Activated gamma-delta T cell treated with Interleukin-2 at 50 U/mL for 16 hours (primary cell): ENCODE measurements at regions not wholly inside any gene's neighbourhood (a gene's known extent, or its start where the extent isn't known, plus 50 kb on each side); places are given as distances from the start of the nearest gene placed in this dataset.
"Not testable (repeated sequence)": the region's sequence is repeated elsewhere in the genome, so short reads cannot be mapped to it uniquely, and the experiment has no call there.

ENCODE experiments used
- DNase-seq: peaks from one replicate; pipeline ENCODE4 v3.0.0-alpha.2; 2020

DNA sequence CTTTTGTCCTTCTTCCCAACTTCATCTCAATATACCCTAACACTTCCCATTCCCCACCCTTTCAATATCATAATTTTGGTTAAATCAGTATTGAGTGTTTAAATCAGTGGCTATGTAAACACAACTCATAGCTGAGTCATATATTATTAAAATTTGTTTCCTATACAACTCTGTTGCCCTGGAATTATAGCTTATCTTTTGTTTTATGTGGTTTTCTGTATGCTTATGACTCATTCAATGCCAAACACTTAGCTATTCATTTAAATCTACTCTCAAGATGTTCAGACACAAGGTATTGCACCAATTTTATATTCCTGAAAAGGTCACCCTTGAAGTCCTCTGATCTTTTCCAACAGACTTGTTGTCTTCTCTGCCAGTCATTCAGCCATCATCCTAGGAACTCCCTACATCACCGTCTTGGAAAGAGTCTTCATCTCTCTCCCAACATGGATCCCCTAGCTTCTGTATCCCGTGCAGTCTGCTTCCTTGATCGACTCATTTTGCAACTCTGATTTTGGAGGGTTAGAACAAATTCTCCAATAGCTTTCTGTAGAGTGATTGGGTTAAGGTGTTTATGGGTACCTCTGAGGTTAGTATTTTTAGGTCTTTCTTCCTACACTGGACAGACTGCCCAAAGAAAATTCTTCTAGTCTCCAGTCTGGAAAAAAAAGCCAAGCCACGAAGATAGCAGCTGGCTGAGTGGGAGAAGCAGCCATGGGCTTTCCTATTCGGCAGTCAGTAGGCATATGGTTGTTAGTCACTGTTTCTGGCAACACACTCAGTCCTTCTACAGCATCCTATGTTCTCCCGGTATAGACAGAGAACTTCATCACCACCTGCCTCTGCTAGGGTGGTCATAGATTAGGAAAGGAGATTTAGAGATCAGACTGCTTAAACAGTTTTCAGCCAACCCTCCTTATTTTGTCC, 102.1 kb downstream of the CRPPA start:
- DNase-seq = no peak

- no peak for DNase-seq
Measured at GRCh38 chr7:16318463-16318862, 102.9 kb downstream of the CRPPA start.

DNA sequence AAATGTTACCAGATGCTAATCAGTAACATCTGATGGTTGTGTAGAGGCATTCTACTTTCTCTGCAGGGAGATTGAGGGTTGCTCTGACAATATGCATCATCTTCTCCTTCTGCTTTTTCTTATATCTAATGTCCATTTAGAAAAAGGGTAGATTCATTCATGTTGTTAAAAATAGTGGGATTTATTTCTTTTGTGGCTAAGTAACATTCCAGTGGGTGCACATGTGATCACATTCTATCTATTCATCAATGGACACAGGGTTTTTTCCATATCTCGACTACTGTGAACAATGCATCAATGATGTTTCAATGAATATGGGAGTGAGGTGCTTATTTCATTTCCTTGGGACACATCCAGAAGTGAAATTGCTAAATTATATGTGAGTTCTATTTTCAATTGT, 103.9 kb downstream of the CRPPA start:
- no peak for DNase-seq

GRCh38 chr7:16315280-16315679, 106.1 kb downstream of the CRPPA start:
- DNase-seq = no peak

- DNase-seq = no peak
Measured at GRCh38 chr7:16309129-16309528, 112.2 kb downstream of the CRPPA start.

GRCh38 chr7:16301291-16301690, 120.0 kb downstream of the CRPPA start:
- no peak for DNase-seq

GRCh38 chr7:16300361-16300895, 120.9 kb downstream of the CRPPA start:
- DNase-seq = no peak

DNA sequence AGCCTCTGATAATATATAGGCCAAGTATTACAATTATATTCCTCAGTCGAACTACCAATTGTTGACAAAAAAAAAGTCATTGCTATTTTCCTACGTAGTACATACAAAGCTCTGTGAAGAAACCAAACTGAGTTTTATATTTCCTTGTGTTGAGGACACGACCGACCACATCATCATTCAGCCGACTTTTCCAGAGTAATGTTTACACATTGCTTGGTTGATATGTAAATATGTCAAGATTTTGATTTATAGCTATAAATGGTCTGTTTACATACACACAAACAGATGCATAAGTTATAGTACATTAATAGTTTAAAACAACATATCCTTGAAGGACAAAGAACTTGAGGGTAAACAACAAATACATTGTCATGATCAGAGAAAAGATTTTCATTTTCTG, 121.5 kb downstream of the CRPPA start:
- no peak for DNase-seq

- DNase-seq = no peak
Measured at GRCh38 chr7:16298221-16298620, 123.1 kb downstream of the CRPPA start.

GRCh38 chr7:16295558-16295957, 125.8 kb downstream of the CRPPA start:
- no peak for DNase-seq

DNA sequence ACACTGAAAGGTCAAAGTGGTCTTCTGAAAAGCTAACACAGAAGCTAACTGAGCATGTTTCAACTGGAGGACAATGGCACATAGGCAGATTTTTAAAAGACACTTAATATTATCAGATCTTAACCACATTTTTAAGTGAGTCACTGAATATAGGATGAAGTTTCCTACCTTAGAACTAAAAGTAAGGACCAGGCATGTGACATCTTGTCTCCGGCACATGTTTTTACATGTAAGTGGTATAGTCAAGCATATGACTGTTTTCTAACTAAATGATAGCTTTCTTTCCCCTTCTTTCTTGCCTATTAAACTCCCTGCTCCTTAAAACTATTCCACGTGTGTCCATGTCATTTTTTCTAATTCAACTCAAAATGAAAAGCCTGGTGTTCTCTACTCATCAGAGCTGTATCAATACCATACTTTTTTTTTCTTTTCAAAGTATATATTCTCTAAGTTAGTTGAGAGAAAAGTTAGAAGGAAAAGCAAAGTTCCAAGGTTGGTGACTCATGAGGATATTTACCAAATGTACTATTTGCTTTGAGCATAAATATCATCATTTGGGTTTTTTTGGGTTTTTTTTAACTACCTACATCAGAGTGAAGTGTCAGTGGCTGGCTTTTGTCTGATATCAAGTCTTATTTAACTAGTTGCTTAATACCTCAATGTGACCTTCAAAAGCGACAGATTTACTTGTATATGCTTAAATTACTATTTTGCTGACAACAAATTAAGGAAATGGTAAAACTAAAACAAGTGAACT, 127.5 kb downstream of the CRPPA start:
- DNase-seq = no peak

DNA sequence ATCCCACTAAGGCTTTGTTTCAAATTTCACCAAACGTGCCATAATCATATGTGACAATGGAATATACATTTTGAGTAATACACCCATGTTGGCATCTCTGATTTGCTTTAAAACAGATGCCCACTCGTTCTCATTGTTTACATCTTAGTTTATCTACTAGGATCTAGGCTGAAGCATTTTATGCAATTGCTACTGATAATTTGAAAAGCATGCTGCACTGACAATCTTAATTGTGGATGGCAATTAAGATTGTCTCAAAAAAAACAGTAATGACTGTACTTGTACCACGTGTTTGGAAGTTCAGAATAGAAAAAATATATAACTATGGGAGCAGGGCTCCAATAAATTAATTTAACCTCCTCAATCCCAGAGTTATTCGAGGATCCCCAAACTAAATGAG, 136.8 kb downstream of the CRPPA start:
- no peak for DNase-seq

DNA sequence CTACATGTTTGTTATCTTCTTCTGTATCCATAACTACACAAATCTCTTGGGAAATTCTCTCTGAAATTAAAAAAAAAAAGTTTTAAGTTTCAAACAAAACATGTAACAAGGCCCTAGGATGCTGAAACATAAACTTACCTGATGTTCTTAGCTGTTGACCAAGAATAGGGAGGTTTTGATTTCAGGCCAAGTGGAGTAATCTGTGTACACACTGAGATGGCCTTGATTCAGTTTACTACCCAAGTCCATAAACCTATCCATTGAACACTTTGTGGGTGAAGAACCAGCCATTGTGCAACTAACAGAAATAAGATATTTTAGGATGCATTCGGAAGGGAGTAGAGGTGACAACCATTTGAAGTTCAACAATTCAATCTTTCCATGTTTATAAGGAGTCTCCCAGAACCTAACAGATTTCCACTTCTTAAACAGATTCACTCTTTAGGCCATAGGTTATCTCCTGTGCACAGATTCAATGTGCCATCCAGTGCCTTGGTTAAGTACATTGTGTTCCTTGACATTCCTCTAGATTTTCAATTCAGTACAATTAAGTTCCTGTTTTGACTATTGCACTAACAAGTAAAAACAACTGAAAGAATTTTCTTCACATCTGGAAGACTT, 143.1 kb downstream of the CRPPA start:
- no peak for DNase-seq

GRCh38 chr7:16271990-16272665, 149.2 kb downstream of the CRPPA start:
- DNase-seq = no peak

DNA sequence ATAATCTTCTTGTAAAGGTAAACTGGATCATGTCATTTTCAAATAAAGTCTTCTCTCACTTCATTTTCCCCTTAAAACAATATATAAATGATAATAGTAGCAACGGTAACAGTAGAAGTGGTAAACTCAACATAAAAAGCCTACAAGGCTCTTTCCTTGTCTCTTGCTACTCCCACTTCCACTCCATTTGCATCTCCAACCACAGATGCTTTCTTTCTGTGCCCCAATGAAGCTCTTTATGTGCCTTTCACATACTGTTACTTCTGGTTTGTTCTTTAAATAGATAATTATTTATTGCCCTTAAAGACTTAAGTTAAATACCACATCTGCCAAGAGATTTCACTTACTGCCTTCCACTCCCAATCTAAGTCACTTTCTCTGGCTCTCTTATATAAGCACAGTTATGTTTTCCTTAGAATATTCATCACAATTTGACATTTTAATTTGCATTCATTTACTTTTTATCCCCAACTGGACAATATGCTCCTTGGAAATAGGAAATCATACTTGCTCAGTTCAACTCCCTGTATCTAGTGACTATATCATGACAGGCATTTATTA, 149.9 kb downstream of the CRPPA start:
- DNase-seq = no peak

GRCh38 chr7:16270844-16271243, 150.5 kb downstream of the CRPPA start:
- no peak for DNase-seq

- no peak for DNase-seq
Measured at GRCh38 chr7:16268821-16269768, 152.2 kb downstream of the CRPPA start.

GRCh38 chr7:16267953-16268820, 153.2 kb downstream of the CRPPA start:
- no peak for DNase-seq

GRCh38 chr7:16266877-16267276, 154.5 kb downstream of the CRPPA start:
- no peak for DNase-seq

- DNase-seq = not testable (repeated sequence)
Measured at GRCh38 chr7:16266470-16266869, 154.9 kb downstream of the CRPPA start.
